KMS-11 (cell line): ENCODE measurements at regions not wholly inside any gene's neighbourhood (a gene's known extent, or its start where the extent isn't known, plus 50 kb on each side); places are given as distances from the start of the nearest gene placed in this dataset.

Source experiments
- H2AFZ ChIP-seq: fragments of 200-600 bp; sonication (generic); 2 replicates; pipeline ENCODE4 v1.6.1; 2016; ENCODE audit warnings: antibody characterized with exemption, mixed run types, low read depth
- H3K27ac ChIP-seq: fragments of 200-600 bp; sonication (generic); 2 replicates; pipeline ENCODE4 v1.6.1; 2016; ENCODE audit warnings: mild to moderate bottlenecking, mixed run types
- H3K27me3 ChIP-seq: fragments of 200-600 bp; sonication (generic); 2 replicates; pipeline ENCODE4 v1.6.1; 2017; ENCODE audit warnings: mild to moderate bottlenecking, low read depth, mixed run types, moderate library complexity; ENCODE audit not compliant: insufficient read depth
- H3K36me3 ChIP-seq: fragments of 200-600 bp; sonication (generic); 2 replicates; pipeline ENCODE4 v1.6.1; 2017; ENCODE audit warnings: mild to moderate bottlenecking, mixed run types; ENCODE audit not compliant: insufficient read depth
- H3K4me1 ChIP-seq: fragments of 200-600 bp; sonication (generic); 2 replicates; pipeline ENCODE4 v1.6.1; 2016; ENCODE audit warnings: mild to moderate bottlenecking, low read depth, mixed run types; ENCODE audit not compliant: poor library complexity, severe bottlenecking
- H3K4me2 ChIP-seq: fragments of 200-600 bp; sonication (generic); 2 replicates; pipeline ENCODE4 v1.7.0; 2016; ENCODE audit warnings: mild to moderate bottlenecking, mixed run types
- H3K4me3 ChIP-seq: fragments of 200-600 bp; sonication (generic); IDR thresholded peaks from 2 replicates; pipeline ENCODE4 v1.6.1; 2017; ENCODE audit warnings: low read depth, low read length, mixed read lengths; ENCODE audit not compliant: insufficient read depth
- H3K79me2 ChIP-seq: fragments of 200-600 bp; sonication (generic); 2 replicates; pipeline ENCODE4 v1.6.1; 2016; ENCODE audit warnings: low read depth, mixed run types; ENCODE audit not compliant: insufficient read depth
- H3K9ac ChIP-seq: fragments of 200-600 bp; sonication (generic); 2 replicates; pipeline ENCODE4 v1.6.1; 2016; ENCODE audit warnings: mild to moderate bottlenecking, mixed run types
- H4K20me1 ChIP-seq: fragments of 200-600 bp; sonication (generic); 2 replicates; pipeline ENCODE4 v1.6.1; 2016; ENCODE audit warnings: mild to moderate bottlenecking, mixed run types; ENCODE audit not compliant: insufficient read depth
- TF ChIP-seq, protein P1 (sequence below): fragments of 200-600 bp; sonication (generic); conservative IDR thresholded peaks from 2 replicates; pipeline ENCODE4 v1.6.1; 2017; ENCODE audit warnings: low read depth, mild to moderate bottlenecking, antibody characterized with exemption, low read length, moderate library complexity, mixed read lengths

- H3K27me3 ChIP-seq, result no peaks in the 10 kb centered on the region
- H3K27ac ChIP-seq, result no peak overlapping the region
- H2AFZ ChIP-seq, result no peak overlapping the region
- no peaks in the 10 kb centered on the region for H4K20me1 ChIP-seq
- TF ChIP-seq, protein P1, sequence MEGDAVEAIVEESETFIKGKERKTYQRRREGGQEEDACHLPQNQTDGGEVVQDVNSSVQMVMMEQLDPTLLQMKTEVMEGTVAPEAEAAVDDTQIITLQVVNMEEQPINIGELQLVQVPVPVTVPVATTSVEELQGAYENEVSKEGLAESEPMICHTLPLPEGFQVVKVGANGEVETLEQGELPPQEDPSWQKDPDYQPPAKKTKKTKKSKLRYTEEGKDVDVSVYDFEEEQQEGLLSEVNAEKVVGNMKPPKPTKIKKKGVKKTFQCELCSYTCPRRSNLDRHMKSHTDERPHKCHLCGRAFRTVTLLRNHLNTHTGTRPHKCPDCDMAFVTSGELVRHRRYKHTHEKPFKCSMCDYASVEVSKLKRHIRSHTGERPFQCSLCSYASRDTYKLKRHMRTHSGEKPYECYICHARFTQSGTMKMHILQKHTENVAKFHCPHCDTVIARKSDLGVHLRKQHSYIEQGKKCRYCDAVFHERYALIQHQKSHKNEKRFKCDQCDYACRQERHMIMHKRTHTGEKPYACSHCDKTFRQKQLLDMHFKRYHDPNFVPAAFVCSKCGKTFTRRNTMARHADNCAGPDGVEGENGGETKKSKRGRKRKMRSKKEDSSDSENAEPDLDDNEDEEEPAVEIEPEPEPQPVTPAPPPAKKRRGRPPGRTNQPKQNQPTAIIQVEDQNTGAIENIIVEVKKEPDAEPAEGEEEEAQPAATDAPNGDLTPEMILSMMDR, result no peak
- H3K4me3 ChIP-seq, result no peak overlapping the region
- H3K4me2 ChIP-seq, result no peak overlapping the region
- no peaks in the 10 kb centered on the region for H3K36me3 ChIP-seq
- H3K4me1 ChIP-seq, result no peaks in the 10 kb centered on the region
- no peak overlapping the region for H3K9ac ChIP-seq
- H3K79me2 ChIP-seq, result no peaks in the 10 kb centered on the region
These were observed 191.5 kb downstream of the SNX18 start for GRCh38 chr5:54709096-54709495.

- no peaks in the 10 kb centered on the region for H3K36me3 ChIP-seq
- no peak overlapping the region for H3K4me2 ChIP-seq
- no peaks in the 10 kb centered on the region for H3K79me2 ChIP-seq
- no peaks in the 10 kb centered on the region for H3K4me1 ChIP-seq
- H3K4me3 ChIP-seq, result no peak overlapping the region
- H3K27me3 ChIP-seq, result no peaks in the 10 kb centered on the region
- H3K27ac ChIP-seq, result no peak overlapping the region
- no peak overlapping the region for H2AFZ ChIP-seq
- TF ChIP-seq, protein P1, result no peak
- no peak overlapping the region for H3K9ac ChIP-seq
- H4K20me1 ChIP-seq, result no peaks in the 10 kb centered on the region
These were observed 190.3 kb downstream of the SNX18 start for GRCh38 chr5:54707841-54708240.

GRCh38 chr5:54705994-54706653 lies 188.6 kb downstream of the SNX18 start:
- H4K20me1 ChIP-seq, result no peaks in the 10 kb centered on the region
- no peak overlapping the region for H3K4me2 ChIP-seq
- H3K9ac ChIP-seq, result no peak overlapping the region
- TF ChIP-seq, protein P1, result no peak
- no peaks in the 10 kb centered on the region for H3K79me2 ChIP-seq
- H3K27ac ChIP-seq, result no peak overlapping the region
- H3K4me1 ChIP-seq, result no peaks in the 10 kb centered on the region
- H2AFZ ChIP-seq, result no peak overlapping the region
- H3K36me3 ChIP-seq, result no peaks in the 10 kb centered on the region
- H3K27me3 ChIP-seq, result no peaks in the 10 kb centered on the region
- no peak overlapping the region for H3K4me3 ChIP-seq

DNA sequence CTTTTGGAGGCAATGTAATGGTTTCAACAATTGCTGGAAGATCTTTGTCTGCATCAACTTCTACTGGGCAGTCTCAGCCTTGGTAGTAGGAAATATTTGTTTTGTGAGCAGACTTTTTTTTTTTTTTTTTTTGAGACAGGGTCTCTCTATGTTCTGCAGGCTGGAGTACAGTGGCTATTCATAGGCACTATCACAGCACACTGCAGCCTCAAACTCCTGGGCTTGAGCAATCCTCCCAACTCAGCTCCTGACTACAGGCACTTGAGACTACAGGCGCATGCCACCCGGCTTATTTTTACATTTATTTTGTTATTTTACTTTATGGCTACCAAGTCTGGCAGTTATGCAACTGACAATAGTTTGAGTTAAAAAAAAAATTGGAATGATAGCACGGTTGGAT lies 187.3 kb downstream of the SNX18 start:
- H4K20me1 ChIP-seq, result no peaks in the 10 kb centered on the region
- H3K9ac ChIP-seq, result no peak overlapping the region
- no peaks in the 10 kb centered on the region for H3K27me3 ChIP-seq
- TF ChIP-seq, protein P1, result no peak
- no peak overlapping the region for H3K4me3 ChIP-seq
- no peak overlapping the region for H3K27ac ChIP-seq
- no peaks in the 10 kb centered on the region for H3K4me1 ChIP-seq
- H2AFZ ChIP-seq, result no peak overlapping the region
- H3K4me2 ChIP-seq, result no peak overlapping the region
- no peaks in the 10 kb centered on the region for H3K36me3 ChIP-seq
- no peaks in the 10 kb centered on the region for H3K79me2 ChIP-seq
